D721Med (cell line): ENCODE measurements at regions not wholly inside any gene's neighbourhood (a gene's known extent, or its start where the extent isn't known, plus 50 kb on each side); places are given as distances from the start of the nearest gene placed in this dataset.

Experiments used
- DNase-seq: peaks from one replicate; pipeline ENCODE4 v3.0.0; 2011; ENCODE audit warnings: low spot score; ENCODE audit not compliant: insufficient read length
- FAIRE-seq: peaks from 2 replicates; lab custom pipeline; 2011; peaks lifted over from hg19 to GRCh38; lab: Jason Lieb, UNC
- TF ChIP-seq, protein P1 (sequence below): IDR thresholded peaks from 2 replicates; pipeline ENCODE4 v1.5.1; 2012; ENCODE audit warnings: mild to moderate bottlenecking, control low read depth; ENCODE audit not compliant: insufficient read depth; ENCODE audit errors: missing control alignments

GRCh38 chr3:22507709-22508108 is 695.4 kb upstream of the UBE2E2 start:
- no peak for FAIRE-seq
- TF ChIP-seq, protein P1, sequence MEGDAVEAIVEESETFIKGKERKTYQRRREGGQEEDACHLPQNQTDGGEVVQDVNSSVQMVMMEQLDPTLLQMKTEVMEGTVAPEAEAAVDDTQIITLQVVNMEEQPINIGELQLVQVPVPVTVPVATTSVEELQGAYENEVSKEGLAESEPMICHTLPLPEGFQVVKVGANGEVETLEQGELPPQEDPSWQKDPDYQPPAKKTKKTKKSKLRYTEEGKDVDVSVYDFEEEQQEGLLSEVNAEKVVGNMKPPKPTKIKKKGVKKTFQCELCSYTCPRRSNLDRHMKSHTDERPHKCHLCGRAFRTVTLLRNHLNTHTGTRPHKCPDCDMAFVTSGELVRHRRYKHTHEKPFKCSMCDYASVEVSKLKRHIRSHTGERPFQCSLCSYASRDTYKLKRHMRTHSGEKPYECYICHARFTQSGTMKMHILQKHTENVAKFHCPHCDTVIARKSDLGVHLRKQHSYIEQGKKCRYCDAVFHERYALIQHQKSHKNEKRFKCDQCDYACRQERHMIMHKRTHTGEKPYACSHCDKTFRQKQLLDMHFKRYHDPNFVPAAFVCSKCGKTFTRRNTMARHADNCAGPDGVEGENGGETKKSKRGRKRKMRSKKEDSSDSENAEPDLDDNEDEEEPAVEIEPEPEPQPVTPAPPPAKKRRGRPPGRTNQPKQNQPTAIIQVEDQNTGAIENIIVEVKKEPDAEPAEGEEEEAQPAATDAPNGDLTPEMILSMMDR: no peak
- no peak for DNase-seq

DNA sequence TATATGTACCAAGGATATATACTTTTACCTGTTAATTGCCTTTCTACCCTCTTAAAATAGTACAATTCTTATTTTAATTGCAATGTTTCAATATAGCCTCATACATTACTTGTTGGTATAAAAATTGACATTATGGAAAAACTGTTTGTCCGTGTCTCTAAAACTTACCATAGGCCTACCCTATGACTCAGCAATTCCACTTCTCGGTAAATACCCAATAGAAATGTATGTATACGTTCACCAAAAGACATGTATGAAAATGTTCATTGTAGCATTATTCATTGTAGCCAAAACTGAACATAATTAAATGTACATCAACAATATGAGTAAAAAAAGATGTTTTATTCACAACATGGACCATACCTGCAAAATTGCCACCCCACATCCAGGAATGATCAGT is 679.2 kb upstream of the UBE2E2 start:
- TF ChIP-seq, protein P1: no peak
- DNase-seq (no peak), FAIRE-seq (no peak)

- no peak for FAIRE-seq
- TF ChIP-seq, protein P1: no peak
Observed at GRCh38 chr3:22526266-22526837, 676.8 kb upstream of the UBE2E2 start.

DNA sequence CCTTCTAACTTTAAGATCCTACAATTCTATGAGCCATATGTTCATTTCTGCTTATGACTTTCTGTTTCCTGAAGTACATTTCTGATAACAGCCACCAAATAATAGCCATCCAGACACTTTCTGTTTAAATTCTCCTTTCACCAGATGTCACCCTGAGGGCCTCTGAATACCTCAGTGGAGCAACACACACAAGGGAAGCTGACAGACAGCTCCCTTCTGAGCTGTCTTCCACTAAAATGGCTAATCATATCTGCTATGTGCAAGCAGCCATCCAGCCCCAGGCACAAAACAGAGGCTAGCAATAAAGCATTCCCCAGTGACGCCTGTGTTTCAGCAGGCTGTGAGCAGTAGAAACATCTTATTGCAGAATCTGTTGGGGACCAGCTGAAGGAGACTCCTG is 666.6 kb upstream of the UBE2E2 start:
- DNase-seq: no peak
- TF ChIP-seq, protein P1: no peak
- FAIRE-seq: no peak

More at GRCh38 chr3:22526266-22526837, 676.8 kb upstream of the UBE2E2 start:
- DNase-seq: no peak

- no peak for FAIRE-seq
- TF ChIP-seq, protein P1: no peak
- no peak for DNase-seq
Observed at GRCh38 chr3:22537560-22537959, 665.6 kb upstream of the UBE2E2 start.

- DNase-seq (no peak), FAIRE-seq (no peak)
- TF ChIP-seq, protein P1: no peak
Observed at GRCh38 chr3:22542311-22542710, 660.8 kb upstream of the UBE2E2 start.

GRCh38 chr3:22555753-22556435 is 647.2 kb upstream of the UBE2E2 start:
- TF ChIP-seq, protein P1: no peak
- DNase-seq: no peak
- FAIRE-seq: no peak
